ENCODE measurements at regions not wholly inside any gene's neighbourhood (a gene's known extent, or its start where the extent isn't known, plus 50 kb on each side); places are given as distances from the start of the nearest gene placed in this dataset.

DNA sequence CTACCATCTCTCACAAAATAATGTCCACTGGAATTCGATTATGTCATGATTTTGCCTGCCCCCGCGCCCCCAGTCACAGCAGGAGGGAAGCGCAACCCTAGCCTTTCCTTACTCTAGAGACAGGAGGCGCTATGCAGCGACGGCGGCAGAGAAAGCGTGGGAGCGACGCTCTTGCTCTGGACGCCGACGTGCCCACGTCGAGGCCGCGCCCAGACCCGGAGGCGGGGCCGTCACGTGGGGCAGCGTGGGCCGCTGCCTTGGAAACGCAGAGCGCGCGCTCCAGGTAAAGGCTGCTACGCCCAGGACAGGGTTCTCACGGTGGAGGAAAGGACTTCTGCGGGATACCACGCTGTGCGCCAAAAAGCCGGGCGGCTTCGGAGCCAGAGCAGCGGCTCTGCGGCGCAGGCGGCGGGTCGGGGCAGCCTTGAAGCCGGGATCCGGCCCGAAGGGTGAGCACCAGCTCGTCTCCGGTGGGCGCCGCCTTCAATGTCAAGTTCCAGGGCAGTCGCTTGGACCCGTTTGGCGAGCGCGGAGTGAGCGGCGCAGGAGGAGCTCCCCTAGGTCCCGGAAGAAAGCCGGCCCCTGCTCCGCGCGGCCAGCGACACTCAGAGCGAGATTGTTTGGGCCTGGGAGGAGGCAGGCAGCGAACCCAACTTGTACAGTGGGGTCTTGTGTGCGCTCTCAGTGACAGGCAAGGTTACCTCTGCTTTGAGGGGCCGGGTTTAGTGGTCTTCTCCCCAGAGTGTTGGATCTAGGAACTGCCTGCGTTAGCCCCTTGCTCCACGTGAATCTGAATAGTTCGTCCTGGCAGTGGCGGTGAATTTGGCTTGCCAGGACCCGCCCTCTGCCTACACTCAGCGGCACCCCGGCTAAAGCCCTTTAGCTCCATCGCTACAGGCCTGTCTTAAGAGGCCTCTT is 121.7 kb downstream of the MRPL57 start (continued):
- TF ChIP-seq WIZ (CRISPR knock-in tag; IDR thresholded peaks at IDR 0.05) (no peak), MAX (IDR thresholded peaks at IDR 0.05) (peak; percentile 85), TGIF2 (CRISPR knock-in tag; IDR thresholded peaks at IDR 0.05) (peak; percentile 81; the same call in 1 of the 2 replicates), RCOR2 (CRISPR knock-in tag; IDR thresholded peaks at IDR 0.05) (0 out of 2 replicates have a peak, but pooled peaks have one; percentile 31), RBM39 (IDR thresholded peaks at IDR 0.05; ENCODE audit: low read depth, low read length, poor library complexity, severe bottlenecking) (no peak), POGZ (CRISPR knock-in tag; IDR thresholded peaks at IDR 0.05) (peak; percentile 100), ELF4 (CRISPR knock-in tag; IDR thresholded peaks at IDR 0.05; ENCODE audit: borderline replicate concordance) (no peak), SOX13 (IDR thresholded peaks at IDR 0.05) (no peak), SOX13 (CRISPR knock-in tag; conservative IDR thresholded peaks at IDR 0.05 in 1 of 2, IDR thresholded peaks at IDR 0.05 in 1 of 2) (peak in 1 of 2 experiments; percentile 45; a peak in 2 of 4 replicates), ASH2L (IDR thresholded peaks at IDR 0.05; ENCODE audit: insufficient read length, low read depth, low read length) (peak; percentile 85), PHF20 (CRISPR knock-in tag; IDR thresholded peaks at IDR 0.05) (peak; percentile 89), FOXP1 (IDR thresholded peaks at IDR 0.05) (no peak), FOXP1 (CRISPR knock-in tag; IDR thresholded peaks at IDR 0.05) (peak; percentile 47), ZNF780A (CRISPR knock-in tag; IDR thresholded peaks at IDR 0.05) (no peak), XRCC5 (optimal IDR thresholded peaks at IDR 0.05; ENCODE audit: low read length) (peak; percentile 84), ZSCAN30 (CRISPR knock-in tag; IDR thresholded peaks at IDR 0.05) (no peak), AFF4 (CRISPR knock-in tag; IDR thresholded peaks at IDR 0.05) (no peak), EZH2 (conservative IDR thresholded peaks at IDR 0.05; ENCODE audit: low read depth, low read length) (no peak), TAF15 (IDR thresholded peaks at IDR 0.05; ENCODE audit: low read depth, low read length, poor library complexity, severe bottlenecking) (peak; percentile 61), MED1 (CRISPR knock-in tag; IDR thresholded peaks at IDR 0.05) (peak; percentile 60), SP140L (CRISPR knock-in tag; IDR thresholded peaks at IDR 0.05; ENCODE audit: borderline replicate concordance) (no peak)
- TF ChIP-seq, protein P1, sequence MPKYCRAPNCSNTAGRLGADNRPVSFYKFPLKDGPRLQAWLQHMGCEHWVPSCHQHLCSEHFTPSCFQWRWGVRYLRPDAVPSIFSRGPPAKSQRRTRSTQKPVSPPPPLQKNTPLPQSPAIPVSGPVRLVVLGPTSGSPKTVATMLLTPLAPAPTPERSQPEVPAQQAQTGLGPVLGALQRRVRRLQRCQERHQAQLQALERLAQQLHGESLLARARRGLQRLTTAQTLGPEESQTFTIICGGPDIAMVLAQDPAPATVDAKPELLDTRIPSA (CRISPR knock-in tag; IDR thresholded peaks at IDR 0.05; ENCODE audit: borderline replicate concordance) = no peak
- TF ChIP-seq, protein P2, sequence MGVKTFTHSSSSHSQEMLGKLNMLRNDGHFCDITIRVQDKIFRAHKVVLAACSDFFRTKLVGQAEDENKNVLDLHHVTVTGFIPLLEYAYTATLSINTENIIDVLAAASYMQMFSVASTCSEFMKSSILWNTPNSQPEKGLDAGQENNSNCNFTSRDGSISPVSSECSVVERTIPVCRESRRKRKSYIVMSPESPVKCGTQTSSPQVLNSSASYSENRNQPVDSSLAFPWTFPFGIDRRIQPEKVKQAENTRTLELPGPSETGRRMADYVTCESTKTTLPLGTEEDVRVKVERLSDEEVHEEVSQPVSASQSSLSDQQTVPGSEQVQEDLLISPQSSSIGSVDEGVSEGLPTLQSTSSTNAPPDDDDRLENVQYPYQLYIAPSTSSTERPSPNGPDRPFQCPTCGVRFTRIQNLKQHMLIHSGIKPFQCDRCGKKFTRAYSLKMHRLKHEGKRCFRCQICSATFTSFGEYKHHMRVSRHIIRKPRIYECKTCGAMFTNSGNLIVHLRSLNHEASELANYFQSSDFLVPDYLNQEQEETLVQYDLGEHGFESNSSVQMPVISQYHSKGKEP (CRISPR knock-in tag; IDR thresholded peaks at IDR 0.05) = no peak
- TF ChIP-seq, protein P3, sequence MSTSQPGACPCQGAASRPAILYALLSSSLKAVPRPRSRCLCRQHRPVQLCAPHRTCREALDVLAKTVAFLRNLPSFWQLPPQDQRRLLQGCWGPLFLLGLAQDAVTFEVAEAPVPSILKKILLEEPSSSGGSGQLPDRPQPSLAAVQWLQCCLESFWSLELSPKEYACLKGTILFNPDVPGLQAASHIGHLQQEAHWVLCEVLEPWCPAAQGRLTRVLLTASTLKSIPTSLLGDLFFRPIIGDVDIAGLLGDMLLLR (CRISPR knock-in tag; IDR thresholded peaks at IDR 0.05) = peak; percentile 94; the same call in 1 of the 2 replicates
